Upper lobe of left lung (tissue), 6 donors: ENCODE measurements at regions not wholly inside any gene's neighbourhood (a gene's known extent, or its start where the extent isn't known, plus 50 kb on each side); places are given as distances from the start of the nearest gene placed in this dataset.

Experiments
- ATAC-seq, 2 donors: fragments of 200-7000 bp; cut with Tn5 transposase; one replicate each; pipeline ENCODE4 v1.9.1; 2022; ENCODE audit warnings: mild to moderate bottlenecking in 2 of 2, moderate library complexity in 2 of 2; ENCODE audit not compliant: low FRiP score in 2 of 2
- DNase-seq, 2 donors: peaks; one replicate each; pipeline ENCODE4 v3.0.0-alpha.2; 2019 to 2020
- H3K27ac ChIP-seq, 4 donors: fragments of 200-600 bp; sonication (generic); one replicate each; pipeline ENCODE4 v1.5.1; 2016 to 2019
- H3K27me3 ChIP-seq, 4 donors: fragments of 200-600 bp; sonication (generic); one replicate each; pipeline ENCODE4 v1.5.1; 2017 to 2019
- H3K36me3 ChIP-seq, 4 donors: fragments of 200-600 bp; sonication (generic); one replicate each; pipeline ENCODE4 v1.5.1; 2016 to 2019
- H3K4me1 ChIP-seq, 4 donors: fragments of 200-600 bp; sonication (generic); one replicate each; pipeline ENCODE4 v1.5.1; 2018 to 2019
- H3K4me3 ChIP-seq, 4 donors: fragments of 200-600 bp; sonication (generic); one replicate each; pipeline ENCODE4 v1.5.1; 2017 to 2019; ENCODE audit warnings: mild to moderate bottlenecking in 2 of 4, moderate library complexity in 1 of 4
- H3K9me3 ChIP-seq, 4 donors: fragments of 200-600 bp; sonication (generic); one replicate each; pipeline ENCODE4 v1.5.1; 2018 to 2019
- EP300 ChIP-seq, 4 donors: sonication (generic); formaldehyde crosslinking; IDR thresholded peaks; one replicate each; pipeline ENCODE4 v1.5.1; 2017; ENCODE audit warnings: antibody characterized with exemption in 4 of 4, control low read depth in 2 of 4
- POLR2A ChIP-seq, 4 donors: fragments of 450-650 bp; IDR thresholded peaks; one replicate each; pipeline ENCODE4 v1.5.1; 2016 to 2017; ENCODE audit warnings: antibody characterized with exemption in 4 of 4, mild to moderate bottlenecking in 2 of 4
- POLR2AphosphoS5 ChIP-seq, 2 donors: sonication (generic); formaldehyde crosslinking; IDR thresholded peaks; one replicate each; pipeline ENCODE4 v1.5.1; 2017; ENCODE audit warnings: antibody characterized with exemption in 2 of 2
- WGBS, 2 donors: methylation state at CpG; one replicate each; pipeline ENCODE4 v1.1.5; 2017 to 2018; 5-methylcytosine and 5-hydroxymethylcytosine counted together
- TF ChIP-seq, protein P1 (sequence below), 6 experiments: fragments of 450-650 bp in 4 of 6; fragments of 200-600 bp in 2 of 6; sonication (generic) in 2 of 6; IDR thresholded peaks; one replicate each; pipeline ENCODE4 v1.5.1; 2016 to 2019; ENCODE audit warnings: antibody characterized with exemption in 6 of 6
- donor health status: DM: no; HTN: no; CAD: no; lungs with moderate emphysema.
- donor health status: DM: no; HTN: yes; CAD: no; lungs with severe emphysema.

- no peaks in the 10 kb centered on the region for H3K27me3 ChIP-seq
- WGBS, 2 donors, result 65 to 76% methylated on average over 3 of the region's 3 CpGs
- no peak for DNase-seq
- no peak for ATAC-seq
- no peaks in the 10 kb centered on the region for H3K4me1 ChIP-seq
- TF ChIP-seq EP300 (IDR thresholded peaks at IDR 0.05), result no peak
- TF ChIP-seq, protein P1, sequence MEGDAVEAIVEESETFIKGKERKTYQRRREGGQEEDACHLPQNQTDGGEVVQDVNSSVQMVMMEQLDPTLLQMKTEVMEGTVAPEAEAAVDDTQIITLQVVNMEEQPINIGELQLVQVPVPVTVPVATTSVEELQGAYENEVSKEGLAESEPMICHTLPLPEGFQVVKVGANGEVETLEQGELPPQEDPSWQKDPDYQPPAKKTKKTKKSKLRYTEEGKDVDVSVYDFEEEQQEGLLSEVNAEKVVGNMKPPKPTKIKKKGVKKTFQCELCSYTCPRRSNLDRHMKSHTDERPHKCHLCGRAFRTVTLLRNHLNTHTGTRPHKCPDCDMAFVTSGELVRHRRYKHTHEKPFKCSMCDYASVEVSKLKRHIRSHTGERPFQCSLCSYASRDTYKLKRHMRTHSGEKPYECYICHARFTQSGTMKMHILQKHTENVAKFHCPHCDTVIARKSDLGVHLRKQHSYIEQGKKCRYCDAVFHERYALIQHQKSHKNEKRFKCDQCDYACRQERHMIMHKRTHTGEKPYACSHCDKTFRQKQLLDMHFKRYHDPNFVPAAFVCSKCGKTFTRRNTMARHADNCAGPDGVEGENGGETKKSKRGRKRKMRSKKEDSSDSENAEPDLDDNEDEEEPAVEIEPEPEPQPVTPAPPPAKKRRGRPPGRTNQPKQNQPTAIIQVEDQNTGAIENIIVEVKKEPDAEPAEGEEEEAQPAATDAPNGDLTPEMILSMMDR (IDR thresholded peaks at IDR 0.05), result no peak
- no peak for TF ChIP-seq POLR2A (IDR thresholded peaks at IDR 0.05)
- H3K4me3 ChIP-seq, result no peak overlapping the region
- no peak overlapping the region for H3K27ac ChIP-seq
- H3K36me3 ChIP-seq, result no peaks in the 10 kb centered on the region
- H3K9me3 ChIP-seq, result no peaks in the 10 kb centered on the region
Observed at GRCh38 chr10:59002011-59002410, 174.4 kb upstream of the PHYHIPL start.

DNA sequence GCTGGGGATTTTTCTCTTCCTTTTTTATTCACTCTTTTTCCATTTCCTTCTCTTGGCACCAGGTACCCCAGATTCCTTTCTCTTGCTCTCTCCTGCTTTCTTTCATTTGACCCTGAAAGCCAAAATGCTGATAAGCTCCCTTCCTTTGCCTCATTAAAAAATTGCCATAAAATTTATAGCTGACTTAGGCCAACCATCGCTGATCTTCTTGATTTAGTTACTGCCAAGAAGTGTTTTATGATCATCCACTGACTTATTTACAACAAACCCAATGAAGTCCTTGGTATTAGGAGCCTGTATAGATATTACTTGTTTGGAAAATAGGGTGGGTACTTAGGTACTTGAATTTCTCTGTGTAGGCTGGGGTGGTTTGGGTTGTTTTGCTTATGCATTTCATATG, 173.2 kb upstream of the PHYHIPL start:
- no peaks in the 10 kb centered on the region for H3K36me3 ChIP-seq
- H3K4me1 ChIP-seq, result no peaks in the 10 kb centered on the region
- H3K9me3 ChIP-seq, result no peaks in the 10 kb centered on the region
- ATAC-seq (no peak), DNase-seq (no peak)
- TF ChIP-seq POLR2AphosphoS5 (IDR thresholded peaks at IDR 0.05) (no peak), POLR2A (IDR thresholded peaks at IDR 0.05) (no peak)
- TF ChIP-seq, protein P1 (IDR thresholded peaks at IDR 0.05), result no peak
- no peak overlapping the region for H3K27ac ChIP-seq
- H3K27me3 ChIP-seq, result no peaks in the 10 kb centered on the region
- H3K4me3 ChIP-seq, result no peak overlapping the region
- 77 to 86% methylated on average over 1 of the region's 1 CpG for WGBS, 2 donors

GRCh38 chr10:59004392-59004791, 172.1 kb upstream of the PHYHIPL start:
- TF ChIP-seq, protein P1 (IDR thresholded peaks at IDR 0.05), result no peak
- no peaks in the 10 kb centered on the region for H3K9me3 ChIP-seq
- H3K36me3 ChIP-seq, result no peaks in the 10 kb centered on the region
- ATAC-seq (no peak), DNase-seq (no peak)
- 63 to 67% methylated on average over 1 of the region's 1 CpG for WGBS, 2 donors
- H3K4me1 ChIP-seq, result no peaks in the 10 kb centered on the region
- H3K27ac ChIP-seq, result no peak overlapping the region
- no peaks in the 10 kb centered on the region for H3K27me3 ChIP-seq
- H3K4me3 ChIP-seq, result no peak overlapping the region

GRCh38 chr10:59006511-59007306, 169.7 kb upstream of the PHYHIPL start:
- ATAC-seq (peak in 1 of 2 donors; percentile 62), DNase-seq (no peak)
- H3K4me3 ChIP-seq, result no peak overlapping the region
- no peaks in the 10 kb centered on the region for H3K4me1 ChIP-seq
- no peak overlapping the region for H3K27ac ChIP-seq
- H3K9me3 ChIP-seq, result no peaks in the 10 kb centered on the region
- H3K36me3 ChIP-seq, result no peaks in the 10 kb centered on the region
- H3K27me3 ChIP-seq, result no peaks in the 10 kb centered on the region
- WGBS, 2 donors, result 49 to 54% methylated on average over 4 of the region's 4 CpGs
- TF ChIP-seq POLR2AphosphoS5 (IDR thresholded peaks at IDR 0.05) (no peak), EP300 (IDR thresholded peaks at IDR 0.05) (no peak), POLR2A (IDR thresholded peaks at IDR 0.05) (no peak)
- TF ChIP-seq, protein P1 (IDR thresholded peaks at IDR 0.05), result no peak
